Fibroblast of peridontal ligament (primary cell): ENCODE measurements at regions not wholly inside any gene's neighbourhood (a gene's known extent, or its start where the extent isn't known, plus 50 kb on each side); places are given as distances from the start of the nearest gene placed in this dataset.
"Not testable (repeated sequence)": the region's sequence is repeated elsewhere in the genome, so short reads cannot be mapped to it uniquely, and the experiment has no call there.

Experiments used
- DNase-seq: peaks from one replicate; pipeline ENCODE4 v3.0.0-alpha.2; 2010; ENCODE audit errors: extremely low read depth

GRCh38 chrX:123788193-123788592, 55.3 kb upstream of the THOC2 start:
- DNase-seq: peak; percentile 53

DNA sequence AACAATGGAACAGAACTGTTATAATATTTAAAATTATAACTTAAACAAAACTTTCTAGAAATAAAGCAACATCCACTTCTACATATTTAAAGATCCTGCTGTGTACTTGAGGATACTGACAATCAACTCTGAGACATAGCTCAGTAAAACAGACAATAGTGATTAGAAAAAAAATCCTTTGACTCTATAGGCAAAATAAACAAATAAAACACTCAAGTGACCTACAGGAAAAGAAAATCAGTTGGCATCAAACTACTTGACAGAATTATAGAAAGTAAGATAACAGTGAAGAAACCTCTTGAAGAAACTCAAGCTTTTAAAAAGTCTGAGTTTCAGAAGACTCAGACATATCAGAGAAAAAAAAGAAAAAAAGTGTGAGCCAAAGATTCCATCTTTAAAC, 55.9 kb upstream of the THOC2 start:
- DNase-seq: no peak

GRCh38 chrX:123797543-123798447, 62.1 kb upstream of the XIAP start:
- DNase-seq: no peak

GRCh38 chrX:123798706-123799430, 61.0 kb upstream of the XIAP start:
- DNase-seq: not testable (repeated sequence)

DNA sequence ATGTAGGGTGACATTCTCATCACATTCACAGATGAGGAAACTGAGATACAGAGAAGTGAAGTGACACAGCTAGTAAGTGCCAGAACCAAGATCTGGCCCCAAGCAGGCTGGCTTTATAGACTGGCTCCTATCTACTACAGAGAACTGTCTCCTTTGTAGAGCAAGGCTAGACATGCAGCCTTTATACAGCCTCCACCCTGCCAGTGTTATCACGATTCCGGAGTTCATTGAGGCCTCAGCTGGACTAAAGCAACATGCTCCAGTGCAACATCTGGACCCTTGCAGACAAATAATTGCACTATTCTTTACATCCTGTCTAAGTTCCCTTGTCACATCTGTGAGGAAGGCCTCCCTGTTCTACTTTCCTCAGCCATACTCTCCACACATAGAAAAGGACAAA, 58.0 kb upstream of the XIAP start:
- no peak for DNase-seq

GRCh38 chrX:123803331-123803983, 56.4 kb upstream of the XIAP start:
- DNase-seq: peak; percentile 47

DNA sequence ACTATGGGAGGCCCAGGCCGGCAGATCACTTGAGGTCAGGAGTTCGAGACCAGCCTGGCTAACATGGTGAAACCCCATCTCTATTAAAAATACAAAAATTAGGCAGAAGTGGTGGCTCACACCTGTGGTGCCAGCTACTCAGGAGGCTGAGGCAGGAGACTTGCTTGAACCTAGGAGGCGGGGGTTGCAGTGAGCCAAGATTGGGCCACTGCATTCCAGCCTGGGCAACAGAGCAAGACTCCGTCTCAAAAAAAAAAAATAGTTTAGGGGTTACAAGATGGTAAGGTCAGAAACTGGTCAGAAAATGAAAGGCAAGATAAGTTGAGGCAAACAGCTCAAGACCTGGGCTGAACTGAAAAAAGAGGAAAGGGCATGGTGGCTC, 55.9 kb upstream of the XIAP start:
- not testable (repeated sequence) for DNase-seq

- DNase-seq: peak; percentile 54
These were observed 51.9 kb upstream of the XIAP start for GRCh38 chrX:123807835-123808416.

- no peak for DNase-seq
These were observed 49.9 kb upstream of the XIAP start for GRCh38 chrX:123809854-123810375.
